ENCODE measurements at regions not wholly inside any gene's neighbourhood (a gene's known extent, or its start where the extent isn't known, plus 50 kb on each side); places are given as distances from the start of the nearest gene placed in this dataset.

- Mint-ChIP-seq H3K9me3 (no peaks in the 10 kb centered on the region), H3K36me3 (peaks cover 20 to 34% (median 27%) of the 10 kb centered on the region in 3 donors), H3K27me3 (ENCODE audit: low read depth in 3 of 3) (peaks cover 0 to 1% (median 0%) of the 10 kb centered on the region in 3 donors), H3K4me1 (no peaks in the 10 kb centered on the region), H3K27ac (peak overlapping the region in 1 of 6 donors; percentile 35), H3K4me3 (no peak overlapping the region)
- DNase-seq, result no peak
These were observed 49.9 kb upstream of the ADAD1 start for GRCh38 chr4:122328893-122329292.

Measured in immature natural killer cell (primary cell).